HCT116 (cell line): ENCODE measurements at regions not wholly inside any gene's neighbourhood (a gene's known extent, or its start where the extent isn't known, plus 50 kb on each side); places are given as distances from the start of the nearest gene placed in this dataset.

Experiments used
- ATAC-seq: fragments of 200-7000 bp; cut with Tn5 transposase; 2 replicates; pipeline ENCODE4 v1.9.1; 2020; ENCODE audit warnings: mild to moderate bottlenecking, moderate library complexity
- BruUV-seq: library from RNA; stranded (reverse); fragments of 400-500 nt; replicated peaks from 2 replicates; lab custom pipeline; 2021; lab: Mats Ljungman, UMichigan
- CTCF ChIA-PET: fragments of 300-600 bp; sonication (Branson Sonifier 250); formaldehyde crosslinking; loops from one replicate; lab custom pipeline; 2021; ENCODE audit warnings: antibody characterized with exemption; lab: Charles Lee
- POLR2A ChIA-PET: fragments of 300-600, 350-600 bp; sonication (Branson Sonifier 250); formaldehyde crosslinking; loops from one replicate; lab custom pipeline; 2021; ENCODE audit warnings: antibody characterized with exemption; lab: Charles Lee
- RAD21 ChIA-PET, 2 experiments: fragments of 300-600 bp; sonication (Branson Sonifier 250); formaldehyde crosslinking; loops; one replicate each; lab custom pipeline; 2023; ENCODE audit warnings: low total read pairs in 2 of 2; ENCODE audit not compliant: uncharacterized antibody in 2 of 2, unreplicated experiment in 2 of 2, low non-redundant PET in 1 of 2; lab: Charles Lee
- DNase-seq: peaks from one replicate; pipeline ENCODE4 v3.0.0-alpha.2; 2010; ENCODE audit warnings: low read depth, low spot score
- H2AFZ ChIP-seq: fragments of 200-600 bp; shearing (Covaris generic), sonication (generic); 2 replicates; pipeline ENCODE4 v1.6.1; 2017; ENCODE audit warnings: low read depth, mixed run types, mixed read lengths, antibody characterized with exemption, low read length; ENCODE audit not compliant: poor library complexity, severe bottlenecking
- H3K27ac ChIP-seq: 2 replicates; pipeline ENCODE4 v1.5.1; 2012; ENCODE audit warnings: low read depth, low read length
- H3K27me3 ChIP-seq: fragments of 200-600 bp; sonication (generic); 2 replicates; pipeline ENCODE4 v1.6.1; 2016; ENCODE audit warnings: mixed run types, low read length, mixed read lengths; ENCODE audit not compliant: insufficient read depth
- H3K36me3 ChIP-seq, 2 experiments: fragments of 200-500 bp in 1 of 2; fragments of 200-600 bp in 1 of 2; sonication (Bioruptor generic) in 1 of 2; sonication (generic) in 1 of 2; 2 replicates each; pipeline versions ENCODE4 v1.5.1 to v1.6.1; 2014 to 2016; ENCODE audit warnings: low read length in 2 of 2, inconsistent platforms in 1 of 2, mixed read lengths in 1 of 2, mixed run types in 1 of 2; ENCODE audit not compliant: insufficient read depth in 2 of 2, control insufficient read depth in 1 of 2
- H3K4me1 ChIP-seq, 2 experiments: fragments of 200-600 bp in 1 of 2; sonication (generic) in 1 of 2; 2 replicates each; pipeline versions ENCODE4 v1.5.1 to v1.6.1; 2012 to 2017; ENCODE audit warnings: low read length in 2 of 2, inconsistent platforms in 1 of 2, mild to moderate bottlenecking in 1 of 2, mixed read lengths in 1 of 2, mixed run types in 1 of 2, moderate library complexity in 1 of 2; ENCODE audit not compliant: insufficient read depth in 2 of 2, control insufficient read depth in 1 of 2
- H3K4me2 ChIP-seq: fragments of 200-600 bp; sonication (generic); 2 replicates; pipeline ENCODE4 v1.6.1; 2017; ENCODE audit warnings: mixed run types, low read length, mixed read lengths
- H3K4me3 ChIP-seq, 2 experiments: fragments of 200-600 bp in 1 of 2; sonication (generic) in 1 of 2; replicated peaks in 1 of 2; 2 replicates each; pipeline ENCODE4 v1.5.1; 2011 to 2016; ENCODE audit warnings: low read length in 2 of 2, control low read depth in 1 of 2, low read depth in 1 of 2, mild to moderate bottlenecking in 1 of 2, mixed read lengths in 1 of 2, mixed run types in 1 of 2
- H3K79me2 ChIP-seq: fragments of 200-600 bp; sonication (generic); 2 replicates; pipeline ENCODE4 v1.6.1; 2017; ENCODE audit warnings: mild to moderate bottlenecking, mixed run types, low read length, moderate library complexity, mixed read lengths; ENCODE audit not compliant: insufficient read depth
- H3K9ac ChIP-seq: fragments of 200-600 bp; sonication (generic); 2 replicates; pipeline ENCODE4 v1.6.1; 2016; ENCODE audit warnings: low read length, mixed read lengths
- H3K9me2 ChIP-seq: fragments of 200-600 bp; sonication (generic), shearing (Covaris generic); 2 replicates; pipeline ENCODE4 v1.6.1; 2017; ENCODE audit warnings: mixed run types, mild to moderate bottlenecking, moderate library complexity; ENCODE audit not compliant: insufficient read depth
- H3K9me3 ChIP-seq, 2 experiments: fragments of 200-500 bp in 1 of 2; fragments of 200-600 bp in 1 of 2; sonication (Bioruptor generic) in 1 of 2; sonication (generic) in 1 of 2; 2 replicates each; pipeline ENCODE4 v1.6.1; 2014 to 2017; ENCODE audit warnings: low read length in 2 of 2, mixed read lengths in 2 of 2, inconsistent platforms in 1 of 2, low read depth in 1 of 2, mild to moderate bottlenecking in 1 of 2, mixed run types in 1 of 2, moderate library complexity in 1 of 2; ENCODE audit not compliant: control insufficient read depth in 1 of 2, insufficient read depth in 1 of 2
- H4K20me1 ChIP-seq: fragments of 200-600 bp; sonication (generic), shearing (Covaris generic); 2 replicates; pipeline ENCODE4 v1.6.1; 2017; ENCODE audit warnings: mixed run types, mild to moderate bottlenecking, moderate library complexity; ENCODE audit not compliant: insufficient read depth
- ATF3 ChIP-seq: IDR thresholded peaks from 2 replicates; pipeline ENCODE4 v1.6.1; 2012
- CBX3 ChIP-seq: IDR thresholded peaks from 2 replicates; pipeline ENCODE4 v1.6.1; 2012; ENCODE audit warnings: low read depth
- CEBPB ChIP-seq: IDR thresholded peaks from 2 replicates; pipeline ENCODE4 v1.6.1; 2012; ENCODE audit warnings: low read depth
- CTCF ChIP-seq, 3 experiments: fragments of 200-600 bp in 1 of 3; sonication (generic) in 1 of 3; IDR thresholded peaks in 2 of 3; conservative IDR thresholded peaks in 1 of 3; 2 replicates each; pipeline ENCODE4 v1.5.1; 2012 to 2017; ENCODE audit warnings: low read depth in 2 of 3, low read length in 2 of 3, antibody characterized with exemption in 1 of 3, borderline replicate concordance in 1 of 3, control low read depth in 1 of 3, mild to moderate bottlenecking in 1 of 3, mixed read lengths in 1 of 3, mixed run types in 1 of 3, moderate library complexity in 1 of 3; ENCODE audit not compliant: insufficient read depth in 1 of 3
- ELF1 ChIP-seq: IDR thresholded peaks from 2 replicates; pipeline ENCODE4 v1.6.1; 2012; ENCODE audit warnings: low read depth, borderline replicate concordance
- EZH2phosphoT487 ChIP-seq: fragments of 200-600 bp; IDR thresholded peaks from 2 replicates; pipeline ENCODE4 v1.6.1; 2018; ENCODE audit warnings: antibody characterized with exemption, borderline replicate concordance
- FOSL1 ChIP-seq: IDR thresholded peaks from 2 replicates; pipeline ENCODE4 v1.6.1; 2012; ENCODE audit warnings: low read depth
- JUND ChIP-seq: IDR thresholded peaks from 2 replicates; pipeline ENCODE4 v1.6.1; 2012
- POLR2AphosphoS5 ChIP-seq: IDR thresholded peaks from 2 replicates; pipeline ENCODE4 v1.6.1; 2011; ENCODE audit warnings: mild to moderate bottlenecking, low read depth, low read length, moderate library complexity
- RAD21 ChIP-seq: IDR thresholded peaks from 2 replicates; pipeline ENCODE4 v1.6.1; 2012; ENCODE audit warnings: low read depth, mild to moderate bottlenecking
- REST ChIP-seq: IDR thresholded peaks from 2 replicates; pipeline ENCODE4 v1.6.1; 2012; ENCODE audit warnings: low read depth
- SP1 ChIP-seq: IDR thresholded peaks from 2 replicates; pipeline ENCODE4 v1.6.1; 2012; ENCODE audit warnings: low read depth
- SRF ChIP-seq: IDR thresholded peaks from 2 replicates; pipeline ENCODE4 v1.6.1; 2012; ENCODE audit warnings: low read depth
- TCF7L2 ChIP-seq: IDR thresholded peaks from 2 replicates; pipeline ENCODE4 v1.7.0; 2011; ENCODE audit warnings: borderline replicate concordance, inconsistent platforms; ENCODE audit not compliant: insufficient read depth, insufficient read length; ENCODE audit errors: extremely low read depth
- YY1 ChIP-seq: IDR thresholded peaks from 2 replicates; pipeline ENCODE4 v1.6.1; 2011; ENCODE audit warnings: low read length, low read depth, moderate library complexity, mild to moderate bottlenecking; ENCODE audit not compliant: insufficient replicate concordance; ENCODE audit errors: extremely low read depth
- ZBTB33 ChIP-seq: IDR thresholded peaks from 2 replicates; pipeline ENCODE4 v1.6.1; 2011; ENCODE audit warnings: mild to moderate bottlenecking, low read length, moderate library complexity; ENCODE audit not compliant: insufficient replicate concordance; ENCODE audit errors: extremely low read depth
- ZFX ChIP-seq: fragments of 450-650 bp; IDR thresholded peaks from 2 replicates; pipeline ENCODE4 v1.6.1; 2017
- ZNF274 ChIP-seq: fragments of 200-500 bp; sonication (Bioruptor generic); IDR thresholded peaks from 2 replicates; pipeline ENCODE4 v1.6.1; 2014; ENCODE audit warnings: mild to moderate bottlenecking, low read depth, low read length, inconsistent platforms
- intact Hi-C: fragments of 100-400 bp; cut with micrococcal nuclease; formaldehyde crosslinking; loops from 2 replicates; pipeline ENCODE4 v1.10.0; 2022

GRCh38 chr5:23001120-23001519 is 148.0 kb upstream of the CDH12 start:
- Histone ChIP-seq H3K9me2 (no peaks in the 10 kb centered on the region), H3K79me2 (no peaks in the 10 kb centered on the region), H3K27me3 (no peaks in the 10 kb centered on the region), H3K4me3 (no peak overlapping the region), H4K20me1 (no peaks in the 10 kb centered on the region), H3K9me3 (peaks cover 3 to 35% of the 10 kb centered on the region in 2 experiments; a peak in 2 of 4 replicates), H3K36me3 (no peaks in the 10 kb centered on the region), H2AFZ (no peak overlapping the region), H3K9ac (no peak overlapping the region), H3K27ac (no peak overlapping the region), H3K4me2 (no peak overlapping the region), H3K4me1 (no peaks in the 10 kb centered on the region)
- DNase-seq (no peak), ATAC-seq (no peak)
- RAD21 ChIA-PET = no interaction called here
- intact Hi-C loops = no loop called here
- BruUV-seq = no TSS peak
- TF ChIP-seq YY1 (no peak), ZBTB33 (no peak), REST (no peak), SRF (no peak), CBX3 (no peak), SP1 (no peak), TCF7L2 (no peak), FOSL1 (no peak), ELF1 (no peak), CEBPB (no peak), ATF3 (no peak), EZH2phosphoT487 (no peak), ZFX (no peak), POLR2AphosphoS5 (no peak), CTCF (IDR thresholded peaks at IDR 0.05 in 2 of 3, conservative IDR thresholded peaks at IDR 0.05 in 1 of 3; ENCODE audit: borderline replicate concordance in 1 of 3, insufficient read depth in 1 of 3, low read depth in 2 of 3, low read length in 2 of 3) (no peak), ZNF274 (no peak), RAD21 (no peak), JUND (no peak)
- POLR2A ChIA-PET = no interaction called here
- CTCF ChIA-PET = no interaction called here
